ENCODE measurements at regions not wholly inside any gene's neighbourhood (a gene's known extent, or its start where the extent isn't known, plus 50 kb on each side); places are given as distances from the start of the nearest gene placed in this dataset.

DNA sequence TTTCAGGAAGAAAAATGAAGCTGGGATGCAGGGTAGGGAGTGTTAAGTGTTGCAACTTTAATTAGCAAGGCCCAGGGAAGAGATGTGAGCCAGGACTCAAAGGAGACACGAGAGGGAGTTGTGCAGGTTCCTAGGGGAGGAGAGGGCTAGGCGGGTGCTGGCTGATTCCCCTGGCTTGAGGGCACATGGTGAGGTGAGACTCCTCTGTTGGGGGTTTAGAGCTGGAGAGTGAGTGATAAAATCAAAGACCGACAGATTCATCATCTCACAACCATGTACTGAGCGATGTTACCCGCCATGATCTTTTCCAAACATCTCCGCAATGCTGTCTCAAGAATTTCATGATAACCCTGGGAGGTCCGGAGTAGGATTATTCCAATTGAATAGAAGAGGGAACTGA lies 161.8 kb upstream of the CSF3R start:
- DNase-seq (ENCODE audit: low read depth in 2 of 2), result no peak

DNA sequence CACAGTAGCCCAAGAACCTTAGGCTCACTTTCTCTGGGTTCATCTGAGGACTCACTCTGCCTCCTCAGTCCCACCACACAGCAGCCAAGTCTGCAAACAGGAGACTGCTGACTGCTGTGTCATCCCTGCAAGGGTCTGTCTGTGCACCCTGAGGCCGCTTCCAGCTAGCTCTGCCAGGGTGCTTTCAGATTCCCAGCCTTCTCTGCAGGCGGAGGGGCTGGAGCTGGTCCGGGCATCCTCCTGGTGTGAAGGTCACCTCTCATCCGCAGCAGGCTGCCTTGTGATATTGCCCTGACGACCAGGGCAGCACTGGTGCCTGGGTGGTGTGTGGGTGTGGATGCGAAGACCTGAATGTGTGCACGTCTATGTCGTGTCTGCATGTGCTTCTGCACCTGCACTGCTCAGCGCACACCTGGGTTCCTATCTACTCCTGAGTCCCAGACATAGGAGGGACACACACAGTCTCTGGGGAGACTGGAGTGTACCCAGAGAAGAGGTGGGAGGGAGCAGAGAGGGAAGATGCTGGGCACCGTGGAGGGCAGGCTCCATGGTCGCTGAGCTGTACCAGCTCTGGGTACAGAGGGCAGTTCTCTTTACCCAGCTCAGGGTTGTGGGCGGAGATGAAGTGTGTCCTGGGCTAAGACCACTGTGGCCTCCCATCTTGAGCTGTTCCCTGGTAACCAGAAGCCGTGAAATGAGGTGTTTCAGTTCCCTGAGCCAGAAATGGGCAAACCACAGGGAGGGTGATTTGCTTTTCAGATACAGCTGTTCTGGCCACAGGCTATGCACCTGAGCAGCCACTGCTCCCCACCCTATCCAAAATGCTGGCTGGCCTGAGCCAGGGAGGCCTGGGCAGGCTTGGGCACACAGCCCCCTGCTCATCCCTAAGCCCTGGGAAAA lies 160.9 kb upstream of the CSF3R start:
- DNase-seq (ENCODE audit: low read depth in 2 of 2), result no peak

DNA sequence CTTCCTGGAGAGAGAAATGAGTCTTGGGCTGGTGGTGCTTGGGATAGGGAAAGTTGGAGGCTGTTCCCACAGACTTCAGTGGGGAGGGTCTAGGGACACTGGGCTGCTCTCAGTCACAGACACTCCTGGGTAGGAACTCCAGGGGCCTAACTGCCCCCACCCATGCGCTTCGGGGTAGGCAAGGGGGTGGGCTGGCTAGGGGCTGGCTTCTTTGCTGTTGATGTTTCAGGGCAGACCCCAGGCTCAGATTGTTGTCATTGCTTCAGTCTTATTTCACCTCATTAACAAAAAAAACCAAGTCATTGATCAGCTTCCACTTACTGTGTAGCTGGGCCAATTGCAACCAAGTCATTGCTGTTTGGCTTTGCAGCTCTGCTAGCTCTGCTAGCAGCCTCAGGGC lies 160.1 kb upstream of the CSF3R start:
- DNase-seq (ENCODE audit: low read depth in 2 of 2), result no peak

DNA sequence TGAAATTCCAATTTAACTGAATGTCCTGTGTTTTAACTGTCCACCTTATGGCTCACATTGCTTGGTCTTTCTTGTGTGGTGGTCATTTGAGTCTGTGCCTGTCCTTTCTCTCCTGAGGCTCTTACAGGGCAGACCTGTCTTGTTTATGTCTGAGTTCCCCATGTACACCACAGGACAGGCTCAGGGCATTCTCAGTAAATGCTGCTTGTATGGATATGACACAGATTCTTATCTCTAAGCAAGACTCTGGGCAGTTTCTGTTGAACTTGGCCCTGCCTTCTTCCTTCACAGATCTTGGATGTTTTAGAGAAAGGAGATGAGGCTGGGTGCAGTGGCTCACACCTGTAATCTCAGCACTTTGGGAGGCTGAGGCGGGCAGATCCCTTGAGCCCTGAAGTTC lies 159.1 kb upstream of the CSF3R start:
- DNase-seq (ENCODE audit: low read depth in 2 of 2), result no peak

DNA sequence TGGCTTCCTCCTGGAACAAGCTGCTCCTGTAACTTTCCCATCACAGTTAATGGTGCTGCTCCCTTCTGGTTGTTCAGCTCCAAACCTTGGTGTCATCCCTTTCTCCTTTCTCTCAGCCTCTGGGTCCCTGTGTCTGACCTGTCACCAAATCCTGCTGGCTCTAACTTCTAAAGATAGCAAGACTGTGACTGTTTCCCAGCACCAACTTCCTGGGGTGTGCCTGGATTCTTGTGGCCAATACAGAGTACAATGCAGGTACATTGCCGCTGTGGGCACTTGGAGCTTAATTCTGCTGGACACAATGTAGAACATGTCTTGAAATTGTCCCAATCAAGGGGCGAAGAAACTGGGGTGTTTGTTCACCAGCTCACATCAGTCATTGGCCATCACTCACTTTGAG lies 156.7 kb upstream of the CSF3R start:
- no peak for DNase-seq (ENCODE audit: low read depth in 2 of 2)

DNA sequence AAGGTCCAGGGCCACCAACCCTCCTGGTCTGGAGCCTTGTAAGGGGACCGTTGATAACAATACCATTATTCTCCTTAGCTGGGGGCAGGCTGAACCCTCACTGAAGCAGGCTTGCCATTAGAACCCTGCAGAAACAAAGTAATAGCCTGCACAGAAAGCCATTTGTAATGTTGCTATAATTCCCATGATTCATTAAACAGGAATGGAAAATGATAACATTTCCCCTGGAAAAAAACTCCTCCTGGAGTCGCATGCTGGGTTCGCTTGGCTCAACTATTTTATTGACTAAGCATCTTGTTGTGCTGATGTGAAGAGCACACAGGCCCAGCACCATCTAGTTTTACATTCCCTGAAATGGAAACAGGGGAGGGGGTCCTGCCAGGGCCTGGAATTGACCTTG lies 155.6 kb upstream of the CSF3R start:
- DNase-seq (ENCODE audit: low read depth in 2 of 2), result no peak

DNA sequence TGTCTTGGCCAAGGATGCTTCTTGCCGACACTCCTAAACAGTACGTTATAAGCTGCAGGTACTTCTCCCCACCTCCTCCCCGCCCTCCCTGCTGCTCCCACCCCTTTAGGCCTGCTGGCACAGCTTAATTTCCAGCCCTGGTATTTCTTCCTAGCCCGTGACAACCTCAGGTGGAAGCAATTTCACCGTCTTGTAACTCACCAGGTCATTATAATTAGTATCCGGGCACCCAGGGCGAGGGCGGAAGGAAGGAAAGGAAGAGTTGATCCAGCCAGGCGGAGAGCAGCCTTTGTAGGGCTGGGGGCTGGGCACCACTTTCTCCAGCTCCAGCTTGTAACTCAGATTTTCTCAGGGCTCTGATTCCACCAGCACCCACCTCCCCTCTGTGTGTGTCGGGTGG lies 153.5 kb upstream of the CSF3R start:
- DNase-seq (ENCODE audit: low read depth in 2 of 2), result no peak

DNA sequence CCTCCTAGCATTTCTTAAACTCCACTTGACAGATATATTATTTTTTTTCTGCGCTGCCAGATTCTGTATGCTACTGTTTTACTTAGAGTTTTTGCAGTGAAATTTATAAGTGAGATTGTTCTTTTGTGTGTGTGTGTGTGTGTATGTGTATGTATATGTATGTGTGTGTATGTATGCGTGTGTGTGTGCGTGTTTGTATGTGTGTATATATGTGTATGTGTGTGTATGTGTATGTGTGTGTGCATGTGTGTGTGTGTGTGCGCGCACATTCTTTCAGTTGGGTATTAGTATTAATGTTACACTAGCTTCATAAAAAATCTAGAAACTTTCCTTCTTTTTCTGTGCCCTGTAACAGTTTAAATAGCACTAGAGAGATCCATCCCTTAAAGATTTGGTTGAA lies 152.6 kb upstream of the CSF3R start:
- no peak for DNase-seq (ENCODE audit: low read depth in 2 of 2)

DNA sequence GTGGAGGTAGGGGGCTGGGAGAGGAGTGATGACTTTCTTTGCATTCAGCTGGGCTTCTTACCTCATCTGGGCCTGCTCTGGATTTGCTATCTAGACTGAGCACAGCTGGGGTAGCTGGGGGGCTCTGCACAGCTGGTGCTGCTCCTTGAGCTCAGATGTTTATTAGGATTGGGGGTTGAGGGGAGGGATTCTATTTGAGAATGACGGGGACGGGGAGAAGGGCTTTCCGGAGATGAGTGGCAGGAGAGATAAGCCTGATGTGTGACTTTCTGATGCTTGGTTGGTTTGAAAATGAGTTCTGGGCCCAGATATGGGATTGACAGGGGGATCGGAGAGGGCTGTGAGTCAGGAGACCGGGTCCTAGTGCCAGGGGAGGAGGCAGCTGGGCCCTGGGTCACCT lies 146.1 kb upstream of the CSF3R start:
- no peak for DNase-seq (ENCODE audit: low read depth in 2 of 2)

DNA sequence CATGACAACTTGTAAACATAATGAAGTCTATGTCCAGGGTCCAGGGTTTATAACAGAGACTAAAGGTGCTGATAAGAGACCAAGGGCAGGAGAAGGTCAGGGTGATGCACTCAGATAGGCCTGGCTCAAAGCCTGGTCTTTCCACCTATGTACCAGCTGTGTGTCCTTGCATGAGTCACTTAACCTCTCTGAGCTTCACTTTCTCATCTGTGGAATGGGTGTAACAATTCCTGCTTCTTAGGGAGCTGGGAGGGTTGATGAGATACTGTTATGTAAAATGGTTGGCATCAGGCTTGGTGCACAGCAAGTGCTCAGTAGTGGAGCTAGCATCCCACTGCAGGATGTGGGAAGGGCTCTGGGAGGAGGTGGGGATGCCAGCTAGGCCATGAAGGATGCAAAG lies 143.7 kb upstream of the CSF3R start:
- no peak for DNase-seq (ENCODE audit: low read depth in 2 of 2)

DNA sequence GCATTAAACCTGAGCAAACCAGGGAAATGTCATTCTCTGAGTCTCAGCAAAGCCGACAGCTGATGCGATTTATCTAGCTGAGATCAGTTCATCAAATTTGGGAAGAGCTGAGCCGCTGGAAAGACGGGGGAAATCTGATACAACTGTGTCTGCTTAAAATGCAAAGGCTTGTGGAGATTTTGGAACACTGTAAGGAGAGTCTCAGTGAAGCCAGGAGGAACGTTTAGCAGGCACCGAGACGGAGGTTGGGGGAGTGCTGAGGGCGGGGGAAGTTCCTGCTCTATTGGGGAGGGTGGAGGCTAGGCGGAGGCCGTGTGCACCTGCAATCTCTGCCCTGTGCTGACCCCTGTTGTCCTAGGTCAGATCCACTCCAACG lies 143.2 kb upstream of the CSF3R start:
- no peak for DNase-seq (ENCODE audit: low read depth in 2 of 2)

DNA sequence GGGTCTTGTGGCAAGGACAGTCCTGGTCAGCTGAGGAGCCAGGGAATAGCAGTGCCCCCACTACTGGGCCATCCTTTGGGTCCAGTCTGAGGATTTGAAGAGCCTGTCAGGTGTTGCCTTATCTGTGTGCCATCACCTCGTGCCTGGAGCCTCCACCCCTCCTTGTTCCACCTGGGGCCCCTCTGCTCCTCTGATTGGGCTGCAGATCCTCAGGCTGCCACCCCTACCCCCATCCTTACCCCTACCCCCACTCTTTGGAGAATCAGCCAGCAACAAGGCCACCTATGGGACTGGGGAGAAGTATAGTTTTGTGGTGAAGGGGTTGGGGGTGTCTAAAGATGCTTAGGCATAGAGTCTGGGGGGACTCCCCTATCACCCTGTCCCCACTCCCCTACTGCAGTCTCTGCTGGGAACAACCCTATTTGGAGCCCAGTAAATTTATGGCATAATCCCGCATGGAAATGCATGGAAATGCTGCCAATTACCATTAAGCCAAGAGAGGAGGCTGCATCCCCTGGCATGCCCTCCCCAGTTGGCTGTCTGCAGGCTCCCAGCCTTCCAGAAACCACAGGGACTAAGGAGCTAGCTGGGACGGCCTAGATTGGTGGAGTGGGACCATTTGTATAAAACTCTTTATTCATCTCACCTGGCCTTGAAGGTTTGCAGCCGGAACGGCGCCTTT lies 142.7 kb upstream of the CSF3R start:
- DNase-seq (ENCODE audit: low read depth in 2 of 2), result no peak

DNA sequence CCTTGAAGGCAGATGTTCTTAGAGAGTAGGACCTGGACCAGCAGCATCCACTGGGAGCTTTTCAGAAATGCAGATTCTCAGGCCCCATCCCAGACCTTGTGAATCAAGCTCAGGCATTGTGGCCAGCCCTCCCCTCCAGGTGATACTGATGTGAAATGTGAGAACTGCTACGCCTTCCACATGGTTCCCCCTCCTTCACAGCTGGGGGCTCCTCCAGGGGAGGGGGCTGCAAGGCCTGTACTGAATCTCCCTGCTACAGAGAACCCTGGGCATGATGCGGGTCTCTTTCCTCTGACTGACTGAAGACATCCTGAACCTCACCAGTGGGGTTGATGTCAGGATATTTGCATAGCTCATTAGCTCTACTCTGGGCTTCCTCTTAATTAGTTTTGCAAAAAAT lies 141.8 kb upstream of the CSF3R start:
- DNase-seq (ENCODE audit: low read depth in 2 of 2), result no peak

DNA sequence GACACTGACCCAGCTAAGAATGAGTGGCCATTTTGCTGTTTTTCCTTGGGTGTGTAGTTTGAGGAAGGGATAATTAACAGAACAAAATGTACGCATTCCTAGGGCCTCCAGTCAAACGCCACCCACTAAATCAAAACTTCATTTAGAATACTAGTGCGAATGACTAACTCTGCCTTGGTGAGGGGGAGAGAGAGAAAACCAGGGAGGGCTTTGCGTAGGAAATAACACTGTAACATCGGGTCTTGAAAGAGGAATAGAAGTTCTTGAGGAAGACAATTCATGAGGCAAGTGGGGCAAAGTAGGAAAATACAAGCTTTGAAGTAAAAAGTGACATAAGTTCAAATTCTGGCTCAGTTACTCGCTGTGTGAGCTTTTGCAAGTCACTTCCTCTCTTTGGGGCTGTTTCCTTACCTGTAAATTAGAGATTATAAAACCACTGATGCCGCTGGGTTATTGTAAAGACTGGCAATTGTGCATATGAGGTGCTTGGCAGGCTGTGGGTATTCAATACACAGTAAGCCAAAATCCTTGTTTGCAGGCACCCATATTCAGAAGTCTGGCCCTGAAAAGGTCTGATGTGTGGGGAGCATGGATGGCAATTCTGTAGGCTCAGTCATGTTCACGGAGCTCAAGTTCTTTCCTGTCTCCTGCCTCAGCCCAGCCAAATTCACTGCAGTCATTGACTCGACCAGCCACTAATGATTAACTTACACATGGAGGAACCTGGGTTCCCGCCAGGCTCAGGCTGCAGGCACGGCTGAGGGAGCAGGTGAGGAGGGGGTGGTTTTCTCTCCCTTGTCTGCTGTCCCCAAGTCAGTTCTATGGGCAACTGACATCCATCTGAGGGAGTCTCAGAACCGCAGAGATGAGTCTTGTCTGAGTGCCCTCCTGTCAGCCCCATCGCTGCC lies 140.3 kb upstream of the CSF3R start:
- no peak for DNase-seq (ENCODE audit: low read depth in 2 of 2)

DNA sequence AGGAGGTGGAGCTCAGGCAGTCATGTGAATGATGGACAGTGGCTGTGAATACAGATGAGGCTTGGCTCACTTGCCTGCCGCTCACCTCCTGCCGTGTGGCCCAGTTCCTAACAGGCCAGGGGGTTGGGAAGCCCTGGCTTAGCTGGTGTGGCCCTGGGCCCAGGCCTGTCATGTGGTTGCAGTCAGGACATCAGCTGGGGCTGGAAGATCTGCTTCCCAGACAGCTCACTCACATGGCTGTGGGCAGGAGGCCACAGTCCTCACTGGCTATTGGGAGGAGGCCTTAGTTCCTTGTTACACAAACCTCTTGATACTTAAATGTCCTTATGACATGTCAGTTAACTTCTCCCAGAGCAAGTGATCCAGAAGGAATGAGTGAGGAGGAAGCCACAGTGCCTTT lies 138.8 kb upstream of the CSF3R start:
- no peak for DNase-seq (ENCODE audit: low read depth in 2 of 2)

DNA sequence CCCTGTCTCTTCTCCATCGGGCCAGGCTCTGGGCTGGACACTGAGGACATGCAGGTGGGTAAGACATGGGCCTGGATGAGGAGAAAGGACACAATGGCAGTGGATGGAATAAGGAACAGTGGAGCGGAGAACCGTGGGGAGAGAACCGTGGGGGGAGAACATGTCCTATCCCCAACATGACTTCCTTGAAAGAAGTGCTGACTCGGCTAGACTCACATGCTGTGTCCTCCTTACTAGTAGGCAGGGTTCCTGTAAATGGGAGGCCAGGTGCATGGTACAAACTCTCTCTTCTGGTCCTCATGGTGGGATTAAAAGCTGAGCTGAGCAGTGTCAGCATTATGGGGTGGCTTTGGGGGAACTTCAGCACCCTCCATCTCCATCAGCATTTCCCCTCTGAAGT lies 137.4 kb upstream of the CSF3R start:
- no peak for DNase-seq (ENCODE audit: low read depth in 2 of 2)

DNA sequence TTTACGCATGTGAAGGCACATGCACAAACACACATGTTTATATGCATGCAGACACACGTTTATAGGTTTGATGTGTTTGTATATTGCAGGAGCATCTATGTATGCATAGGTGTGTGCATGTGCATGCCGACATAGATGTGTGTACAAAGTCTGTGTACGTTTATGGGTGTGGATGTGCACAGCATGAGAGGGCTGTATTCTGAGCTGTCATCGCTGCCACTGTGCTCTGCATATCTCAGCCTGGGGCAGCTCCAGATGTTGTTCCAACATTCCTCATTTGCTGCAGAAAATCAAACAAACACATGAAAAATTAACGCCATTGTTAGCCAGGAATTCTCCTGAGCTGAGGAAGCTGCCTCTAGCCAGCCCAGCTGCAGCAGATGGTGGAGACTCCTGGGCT lies 132.3 kb upstream of the CSF3R start:
- DNase-seq (ENCODE audit: low read depth in 2 of 2), result no peak

DNA sequence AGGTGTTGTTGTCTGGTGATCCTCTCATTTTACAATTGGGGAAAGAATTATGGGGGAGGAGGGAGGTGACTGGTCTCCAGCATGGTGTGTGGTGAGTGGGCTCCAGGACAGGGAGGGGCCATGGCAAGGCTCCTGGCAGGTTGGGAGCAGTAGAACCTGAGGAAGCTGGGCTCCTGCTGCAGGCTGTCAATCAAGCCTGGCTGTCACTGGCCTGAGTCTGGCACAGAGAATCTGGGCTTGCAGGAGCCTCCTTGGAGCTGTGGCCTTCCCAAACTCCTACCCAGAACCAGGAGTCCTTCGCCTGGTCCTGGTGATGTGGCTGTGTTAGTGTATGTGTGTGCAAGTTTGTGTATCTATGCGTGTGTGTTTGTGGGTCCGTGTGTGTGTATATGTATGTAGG lies 131.9 kb upstream of the CSF3R start:
- no peak for DNase-seq (ENCODE audit: low read depth in 2 of 2)

DNA sequence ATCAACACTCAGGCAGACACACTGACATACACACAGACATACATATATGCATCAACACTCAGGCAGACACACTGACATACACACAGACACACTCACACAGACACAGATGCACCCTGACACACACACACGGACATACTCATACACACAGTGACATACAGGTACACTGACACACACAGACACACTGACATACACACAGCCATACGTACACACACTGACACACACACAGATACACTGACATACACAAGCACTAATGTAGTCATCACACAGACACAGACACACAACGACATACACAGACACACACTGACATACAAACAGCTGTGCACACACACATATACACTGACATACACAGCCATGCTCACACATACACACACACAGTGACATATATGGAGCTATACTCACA lies 131.0 kb upstream of the CSF3R start:
- no peak for DNase-seq (ENCODE audit: low read depth in 2 of 2)

DNA sequence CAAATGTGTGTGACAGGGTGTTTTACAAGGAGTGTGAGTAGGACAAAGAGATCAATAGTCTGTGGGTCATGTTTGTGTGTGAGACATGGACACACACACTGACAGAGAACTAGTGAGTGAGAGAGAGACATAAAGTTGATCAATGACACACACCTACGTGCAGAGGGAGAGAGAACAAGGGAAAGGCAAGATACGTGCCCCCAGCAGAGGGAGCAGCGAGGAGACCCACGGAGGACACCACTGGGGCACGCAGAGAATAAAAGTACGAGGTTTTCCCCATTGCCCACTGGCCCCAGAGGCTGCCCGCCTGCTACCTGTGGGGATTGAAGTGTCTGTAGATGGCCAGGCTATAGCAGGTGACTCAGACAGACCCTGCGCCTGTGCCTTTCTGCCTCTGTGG lies 130.2 kb upstream of the CSF3R start:
- no peak for DNase-seq (ENCODE audit: low read depth in 2 of 2)

DNA sequence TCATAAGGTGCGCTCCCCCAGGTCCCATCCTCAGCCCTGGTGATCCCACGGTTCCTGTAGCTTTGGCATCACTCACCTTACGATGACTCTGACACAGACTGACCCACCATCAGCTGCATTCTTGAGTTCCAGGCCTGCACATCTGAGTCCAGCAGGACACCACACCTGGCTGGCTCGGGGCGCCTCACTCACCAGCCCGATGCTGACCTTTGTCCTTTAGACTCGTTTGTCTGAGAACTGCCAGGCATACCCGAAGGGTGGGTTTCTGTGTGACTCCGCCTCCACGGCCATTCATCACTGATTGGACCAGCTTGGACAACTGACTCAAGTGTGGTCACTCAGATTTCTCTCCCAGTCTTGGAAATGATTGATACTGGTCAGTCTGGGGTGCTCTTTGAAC lies 129.4 kb upstream of the CSF3R start:
- no peak for DNase-seq (ENCODE audit: low read depth in 2 of 2)

DNA sequence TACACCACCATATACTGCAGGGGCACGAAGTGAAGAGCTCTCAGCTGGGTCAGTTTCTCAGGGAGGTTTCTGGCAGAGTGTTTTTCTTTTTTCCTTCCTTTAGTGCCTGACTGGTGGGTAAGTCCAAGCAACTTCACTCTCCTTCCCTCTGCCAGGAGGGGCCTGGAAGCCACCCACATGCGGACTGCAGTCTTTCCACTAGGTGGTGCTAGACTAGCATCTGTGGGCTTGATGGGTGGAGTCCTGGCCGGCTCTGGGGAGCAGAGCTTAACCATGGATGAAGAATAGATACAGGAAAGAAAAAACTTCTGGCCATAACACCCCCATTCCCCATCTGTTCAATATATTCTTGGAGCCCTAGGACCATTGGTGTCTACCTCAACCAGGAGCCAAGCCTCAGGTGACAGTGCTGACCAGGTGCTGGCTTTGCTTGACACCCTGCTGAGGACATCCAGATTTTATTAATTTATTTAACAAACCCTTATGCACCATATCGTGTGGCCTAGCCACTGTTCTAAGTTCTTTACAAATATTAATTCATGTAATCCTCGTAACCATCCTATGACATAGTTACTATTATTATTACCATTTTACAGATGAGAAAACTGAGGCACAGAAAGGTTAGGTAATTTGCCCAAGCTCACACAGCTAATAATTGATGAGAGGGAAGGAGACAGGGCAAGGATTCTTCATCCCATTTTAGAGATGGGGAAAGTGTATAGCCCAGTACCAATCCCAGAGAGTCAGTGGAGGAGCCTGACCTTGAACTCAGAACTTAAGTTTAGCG lies 126.7 kb upstream of the CSF3R start:
- peak; percentile 13 to 26 for DNase-seq (ENCODE audit: low read depth in 2 of 2)

All from stimulated activated CD8-positive, alpha-beta memory T cell treated with anti-CD3 and anti-CD28 coated beads, Interleukin-15, amount 100 ng/mL, for 48 hours (primary cell).